K562 (cell line): ENCODE measurements at regions not wholly inside any gene's neighbourhood (a gene's known extent, or its start where the extent isn't known, plus 50 kb on each side); places are given as distances from the start of the nearest gene placed in this dataset.

Source experiments
- ATAC-seq: fragments of 200-7000 bp; cut with Tn5 transposase; 3 replicates; pipeline ENCODE4 v1.9.1; 2020; ENCODE audit warnings: moderate library complexity
- BruUV-seq: library from RNA; stranded (reverse); fragments of 400-500 nt; replicated peaks from 2 replicates; lab custom pipeline; 2021; lab: Mats Ljungman, UMichigan
- CTCF ChIA-PET: fragments of 300-600 bp; formaldehyde crosslinking; extraction: SDS; loops from one replicate; lab custom pipeline; 2021; ENCODE audit warnings: low intra/inter-chr PET ratio; lab: Yijun Ruan, JAX
- POLR2A ChIA-PET: fragments of 300-600, 350-650 bp; sonication (Branson Sonifier 250); formaldehyde crosslinking; extraction: SDS; loops from one replicate; lab custom pipeline; 2021; ENCODE audit warnings: antibody characterized with exemption, inconsistent platforms; lab: Yijun Ruan, JAX
- DNase-seq, 4 experiments: peaks; one replicate each; pipeline versions ENCODE4 v3.0.0 to v3.0.0-alpha.2; 2011 to 2018; ENCODE audit warnings: low spot score in 3 of 4, mixed read lengths in 3 of 4; ENCODE audit errors: extremely low read depth in 1 of 4
- FAIRE-seq: peaks from 2 replicates; lab custom pipeline; 2011; peaks lifted over from hg19 to GRCh38; lab: Jason Lieb, UNC
- H2AFZ ChIP-seq: 2 replicates; pipeline ENCODE4 v1.6.0; 2011; ENCODE audit warnings: low read depth, low read length, control low read depth, inconsistent platforms
- H3K27ac ChIP-seq: fragments of 200-600 bp; 3 replicates; pipeline ENCODE4 v1.8.0; 2011; ENCODE audit warnings: low read depth, mild to moderate bottlenecking, control low read depth, inconsistent platforms, low read length, moderate library complexity, mixed read lengths; ENCODE audit errors: extremely low read depth
- H3K27me3 ChIP-seq, 2 experiments: fragments of 300-600 bp in 1 of 2; 2 replicates in 1 of 2; 3 replicates in 1 of 2; pipeline versions ENCODE4 v1.6.0 to v1.8.0; 2011; ENCODE audit warnings: inconsistent platforms in 2 of 2, low read length in 2 of 2, mild to moderate bottlenecking in 1 of 2, mixed read lengths in 1 of 2, moderate library complexity in 1 of 2; ENCODE audit not compliant: control insufficient read depth in 2 of 2, insufficient read depth in 2 of 2
- H3K36me3 ChIP-seq: fragments of 300-600 bp; 3 replicates; pipeline ENCODE4 v1.8.0; 2011; ENCODE audit warnings: mild to moderate bottlenecking, low read length, inconsistent platforms; ENCODE audit not compliant: control insufficient read depth, insufficient read depth
- H3K4me1 ChIP-seq, 2 experiments: fragments of 200-600 bp in 1 of 2; replicated peaks in 1 of 2; 2 replicates in 1 of 2; 3 replicates in 1 of 2; pipeline versions ENCODE4 v1.5.1 to v1.8.0; 2011; ENCODE audit warnings: inconsistent platforms in 2 of 2, low read length in 2 of 2, mild to moderate bottlenecking in 1 of 2, mixed read lengths in 1 of 2, moderate library complexity in 1 of 2; ENCODE audit not compliant: control insufficient read depth in 2 of 2, insufficient read depth in 2 of 2
- H3K4me2 ChIP-seq: 2 replicates; pipeline ENCODE4 v1.6.1; 2011; ENCODE audit warnings: low read length, control low read depth, inconsistent platforms, mixed read lengths; ENCODE audit not compliant: insufficient read depth
- H3K4me3 ChIP-seq: fragments of 200-600 bp; sonication (generic), shearing (Covaris generic); 2 replicates; pipeline ENCODE4 v1.5.1; 2016; ENCODE audit warnings: control low read depth, inconsistent platforms
- H3K79me2 ChIP-seq: fragments of 200-600 bp; 3 replicates; pipeline ENCODE4 v1.8.0; 2011; ENCODE audit warnings: low read length, inconsistent platforms; ENCODE audit not compliant: control insufficient read depth, insufficient read depth
- H3K9ac ChIP-seq, 2 experiments: 2 replicates each; pipeline versions ENCODE4 v1.6.0 to v1.6.1; 2011; ENCODE audit warnings: low read depth in 2 of 2, low read length in 2 of 2, control low read depth in 1 of 2, inconsistent platforms in 1 of 2, mild to moderate bottlenecking in 1 of 2, mixed read lengths in 1 of 2; ENCODE audit not compliant: insufficient read depth in 1 of 2
- H3K9me1 ChIP-seq: one replicate; pipeline ENCODE4 v1.6.0; 2011; ENCODE audit warnings: inconsistent platforms, mild to moderate bottlenecking, low read length, moderate library complexity; ENCODE audit not compliant: control insufficient read depth, insufficient read depth
- H3K9me3 ChIP-seq: replicated peaks from 2 replicates; pipeline ENCODE4 v1.5.1; 2011; ENCODE audit warnings: low read depth, low read length, inconsistent platforms; ENCODE audit not compliant: control insufficient read depth, insufficient read depth
- H4K20me1 ChIP-seq: replicated peaks from 2 replicates; pipeline ENCODE4 v1.6.1; 2011; ENCODE audit warnings: low read length, inconsistent platforms, mixed read lengths; ENCODE audit not compliant: control insufficient read depth, insufficient read depth
- C11orf30 ChIP-seq: fragments of 450-650 bp; IDR thresholded peaks from 2 replicates; pipeline ENCODE4 v1.6.1; 2016; ENCODE audit warnings: low read depth, mild to moderate bottlenecking
- CHD4 ChIP-seq: fragments of 200-600 bp; sonication (generic); IDR thresholded peaks from 3 replicates; pipeline ENCODE4 v1.6.1; 2012; ENCODE audit warnings: low read depth, mild to moderate bottlenecking, mixed read lengths, low read length, inconsistent platforms; ENCODE audit not compliant: insufficient read depth, insufficient replicate concordance, poor library complexity, severe bottlenecking
- L3MBTL2 ChIP-seq: fragments of 450-650 bp; IDR thresholded peaks from 2 replicates; pipeline ENCODE4 v1.6.1; 2016; ENCODE audit warnings: mild to moderate bottlenecking, moderate library complexity
- LCOR ChIP-seq: sonication (generic); formaldehyde crosslinking; IDR thresholded peaks from 2 replicates; pipeline ENCODE4 v1.8.0; 2022; ENCODE audit warnings: mild to moderate bottlenecking, missing genetic modification reagents
- PRDM10 ChIP-seq: fragments of 450-650 bp; IDR thresholded peaks from 2 replicates; pipeline ENCODE4 v1.6.1; 2018; ENCODE audit not compliant: partially characterized antibody
- SETDB1 ChIP-seq: IDR thresholded peaks from one replicate; pipeline ENCODE4 v1.6.1; 2012; ENCODE audit warnings: low read length, control low read depth, inconsistent platforms
- SP1 ChIP-seq: sonication (generic); formaldehyde crosslinking; IDR thresholded peaks from 2 replicates; pipeline ENCODE4 v1.8.1; 2022; ENCODE audit warnings: mild to moderate bottlenecking, missing genetic modification reagents
- SRSF1 ChIP-seq: fragments of 200-400 bp; formaldehyde crosslinking; IDR thresholded peaks from 2 replicates; pipeline ENCODE4 v1.6.1; 2017; ENCODE audit warnings: mild to moderate bottlenecking, low read depth, low read length, moderate library complexity
- ZNF133 ChIP-seq: fragments of 250-450 bp; sonication (Bioruptor Pico); IDR thresholded peaks from 2 replicates; pipeline ENCODE4 v1.4.0; 2020; ENCODE audit warnings: mild to moderate bottlenecking
- ZNF274 ChIP-seq: IDR thresholded peaks from 2 replicates; pipeline ENCODE4 v1.6.1; 2011; ENCODE audit warnings: low read depth, mild to moderate bottlenecking, low read length, moderate library complexity, borderline replicate concordance
- ZNF583 ChIP-seq: fragments of 250-450 bp; sonication (Bioruptor Pico); IDR thresholded peaks from 2 replicates; pipeline ENCODE4 v1.4.0; 2020
- ZNF655 ChIP-seq: fragments of 250-450 bp; sonication (Bioruptor Pico); IDR thresholded peaks from 2 replicates; pipeline ENCODE4 v1.5.0; 2021
- ZNF75A ChIP-seq: fragments of 450-650 bp; formaldehyde crosslinking; IDR thresholded peaks from 2 replicates; pipeline ENCODE4 v1.4.0; 2020; ENCODE audit warnings: mild to moderate bottlenecking
- ZSCAN29 ChIP-seq: fragments of 450-650 bp; IDR thresholded peaks from 2 replicates; pipeline ENCODE4 v1.6.1; 2017
- WGBS: fragments of 100-300 bp; shearing (Covaris generic); methylation state at CpG from one replicate; pipeline ENCODE4 v1.1.6; 2016; ENCODE audit warnings: low coverage, mixed read lengths; ENCODE audit not compliant: insufficient coverage; ENCODE audit errors: missing lambda C conversion rate; 5-methylcytosine and 5-hydroxymethylcytosine counted together
- in situ Hi-C: fragments of 300-500 bp; cut with MboI; formaldehyde crosslinking; loops from 4 replicates; pipeline ENCODE4 v1.15.0; 2018; ENCODE audit warnings: inconsistent platforms, mixed read lengths
- intact Hi-C: fragments of 100-400 bp; cut with micrococcal nuclease; formaldehyde crosslinking; loops from 2 replicates; pipeline ENCODE4 v1.14.2; 2022
- TF ChIP-seq, protein P1 (sequence below): fragments of 250-450 bp; sonication (Bioruptor Pico); IDR thresholded peaks from 2 replicates; pipeline ENCODE4 v1.9.0; 2021; ENCODE audit warnings: mild to moderate bottlenecking, inconsistent platforms
- TF ChIP-seq, protein P2 (sequence below): IDR thresholded peaks from 2 replicates; pipeline ENCODE4 v1.6.1; 2012; ENCODE audit warnings: low read depth, low read length, improper control_type of control experiment, borderline replicate concordance

GRCh38 chr4:56164907-56165306, 216.2 kb downstream of the CEP135 start:
- FAIRE-seq: no peak
- no peak for DNase-seq
- no peaks in the 10 kb centered on the region for H3K9me3 ChIP-seq
- BruUV-seq: no TSS peak
- whole genome bisulfite sequencing: 0% methylated on average over 3 of the region's 3 CpGs
- POLR2A ChIA-PET: no interaction called here
- intact Hi-C loops: no loop called here
- no peaks in the 10 kb centered on the region for H3K79me2 ChIP-seq
- no peaks in the 10 kb centered on the region for H3K9me1 ChIP-seq
- H3K27ac ChIP-seq: no peak overlapping the region
- H3K4me2 ChIP-seq: no peak overlapping the region
- H4K20me1 ChIP-seq: no peaks in the 10 kb centered on the region; the same call in 1 of the 2 replicates
- CTCF ChIA-PET: no interaction called here
- no peak overlapping the region for H3K9ac ChIP-seq
- ATAC-seq: no peak
- H2AFZ ChIP-seq: no peak overlapping the region
- no peaks in the 10 kb centered on the region for H3K36me3 ChIP-seq
- H3K4me3 ChIP-seq: no peak overlapping the region
- H3K27me3 ChIP-seq: peaks cover 5 to 8% of the 10 kb centered on the region in 2 experiments
- H3K4me1 ChIP-seq: no peaks in the 10 kb centered on the region
- TF ChIP-seq CHD4 (no peak), LCOR (no peak), ZNF133 (CRISPR knock-in tag) (no peak), ZNF75A (no peak), ZNF583 (no peak), SP1 (CRISPR knock-in tag) (no peak), ZSCAN29 (no peak), SETDB1 (no peak), SRSF1 (no peak), C11orf30 (no peak), ZNF274 (no peak), PRDM10 (no peak), L3MBTL2 (no peak), ZNF655 (CRISPR knock-in tag) (no peak)
- TF ChIP-seq, protein P1, sequence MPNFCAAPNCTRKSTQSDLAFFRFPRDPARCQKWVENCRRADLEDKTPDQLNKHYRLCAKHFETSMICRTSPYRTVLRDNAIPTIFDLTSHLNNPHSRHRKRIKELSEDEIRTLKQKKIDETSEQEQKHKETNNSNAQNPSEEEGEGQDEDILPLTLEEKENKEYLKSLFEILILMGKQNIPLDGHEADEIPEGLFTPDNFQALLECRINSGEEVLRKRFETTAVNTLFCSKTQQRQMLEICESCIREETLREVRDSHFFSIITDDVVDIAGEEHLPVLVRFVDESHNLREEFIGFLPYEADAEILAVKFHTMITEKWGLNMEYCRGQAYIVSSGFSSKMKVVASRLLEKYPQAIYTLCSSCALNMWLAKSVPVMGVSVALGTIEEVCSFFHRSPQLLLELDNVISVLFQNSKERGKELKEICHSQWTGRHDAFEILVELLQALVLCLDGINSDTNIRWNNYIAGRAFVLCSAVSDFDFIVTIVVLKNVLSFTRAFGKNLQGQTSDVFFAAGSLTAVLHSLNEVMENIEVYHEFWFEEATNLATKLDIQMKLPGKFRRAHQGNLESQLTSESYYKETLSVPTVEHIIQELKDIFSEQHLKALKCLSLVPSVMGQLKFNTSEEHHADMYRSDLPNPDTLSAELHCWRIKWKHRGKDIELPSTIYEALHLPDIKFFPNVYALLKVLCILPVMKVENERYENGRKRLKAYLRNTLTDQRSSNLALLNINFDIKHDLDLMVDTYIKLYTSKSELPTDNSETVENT (CRISPR knock-in tag): no peak
- TF ChIP-seq, protein P2, sequence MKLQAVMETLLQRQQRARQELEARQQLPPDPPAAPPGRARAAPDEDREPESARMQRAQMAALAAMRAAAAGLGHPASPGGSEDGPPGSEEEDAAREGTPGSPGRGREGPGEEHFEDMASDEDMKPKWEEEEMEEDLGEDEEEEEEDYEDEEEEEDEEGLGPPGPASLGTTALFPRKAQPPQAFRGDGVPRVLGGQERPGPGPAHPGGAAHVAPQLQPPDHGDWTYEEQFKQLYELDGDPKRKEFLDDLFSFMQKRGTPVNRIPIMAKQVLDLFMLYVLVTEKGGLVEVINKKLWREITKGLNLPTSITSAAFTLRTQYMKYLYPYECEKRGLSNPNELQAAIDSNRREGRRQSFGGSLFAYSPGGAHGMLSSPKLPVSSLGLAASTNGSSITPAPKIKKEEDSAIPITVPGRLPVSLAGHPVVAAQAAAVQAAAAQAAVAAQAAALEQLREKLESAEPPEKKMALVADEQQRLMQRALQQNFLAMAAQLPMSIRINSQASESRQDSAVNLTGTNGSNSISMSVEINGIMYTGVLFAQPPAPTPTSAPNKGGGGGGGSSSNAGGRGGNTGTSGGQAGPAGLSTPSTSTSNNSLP: no peak
- in situ Hi-C loops: no loop called here
